ENCODE measurements at regions not wholly inside any gene's neighbourhood (a gene's known extent, or its start where the extent isn't known, plus 50 kb on each side); places are given as distances from the start of the nearest gene placed in this dataset.

- H3K36me3 ChIP-seq (ENCODE audit: insufficient read depth) = no peaks in the 10 kb centered on the region
- no peak for TF ChIP-seq CTCF (conservative IDR thresholded peaks at IDR 0.05; ENCODE audit: low read depth, low read length)
- no peak overlapping the region for H3K9ac ChIP-seq
- H3K79me2 ChIP-seq (ENCODE audit: insufficient read depth, low read depth) = no peaks in the 10 kb centered on the region
- no peak overlapping the region for H2AFZ ChIP-seq (ENCODE audit: low read depth)
- no peaks in the 10 kb centered on the region for H4K20me1 ChIP-seq (ENCODE audit: insufficient read depth)
- no peaks in the 10 kb centered on the region for H3K27me3 ChIP-seq (ENCODE audit: insufficient read depth, low read depth)
- H3K27ac ChIP-seq = no peak overlapping the region
- no peak overlapping the region for H3K4me3 ChIP-seq (IDR thresholded peaks at IDR 0.05; ENCODE audit: insufficient read depth, low read depth, low read length)
- no peaks in the 10 kb centered on the region for H3K4me1 ChIP-seq (ENCODE audit: low read depth, poor library complexity, severe bottlenecking)
- H3K4me2 ChIP-seq = no peak overlapping the region
Observed at GRCh38 chr3:36250191-36250590, 130.1 kb upstream of the STAC start.

GRCh38 chr3:36257158-36257852 is 123.0 kb upstream of the STAC start:
- Histone ChIP-seq H3K79me2 (ENCODE audit: insufficient read depth, low read depth) (no peaks in the 10 kb centered on the region), H3K9ac (no peak overlapping the region), H3K27ac (no peak overlapping the region), H3K4me1 (ENCODE audit: low read depth, poor library complexity, severe bottlenecking) (no peaks in the 10 kb centered on the region), H4K20me1 (ENCODE audit: insufficient read depth) (no peaks in the 10 kb centered on the region), H3K4me3 (IDR thresholded peaks at IDR 0.05; ENCODE audit: insufficient read depth, low read depth, low read length) (no peak overlapping the region), H3K27me3 (ENCODE audit: insufficient read depth, low read depth) (no peaks in the 10 kb centered on the region), H3K4me2 (no peak overlapping the region), H2AFZ (ENCODE audit: low read depth) (no peak overlapping the region), H3K36me3 (ENCODE audit: insufficient read depth) (no peaks in the 10 kb centered on the region)
- no peak for TF ChIP-seq CTCF (conservative IDR thresholded peaks at IDR 0.05; ENCODE audit: low read depth, low read length)

- Histone ChIP-seq H3K9ac (no peak overlapping the region), H3K79me2 (ENCODE audit: insufficient read depth, low read depth) (no peaks in the 10 kb centered on the region), H3K36me3 (ENCODE audit: insufficient read depth) (no peaks in the 10 kb centered on the region), H3K4me2 (no peak overlapping the region), H4K20me1 (ENCODE audit: insufficient read depth) (no peaks in the 10 kb centered on the region), H3K4me1 (ENCODE audit: low read depth, poor library complexity, severe bottlenecking) (no peaks in the 10 kb centered on the region), H3K27ac (no peak overlapping the region), H3K4me3 (IDR thresholded peaks at IDR 0.05; ENCODE audit: insufficient read depth, low read depth, low read length) (no peak overlapping the region), H3K27me3 (ENCODE audit: insufficient read depth, low read depth) (no peaks in the 10 kb centered on the region), H2AFZ (ENCODE audit: low read depth) (no peak overlapping the region)
- no peak for TF ChIP-seq CTCF (conservative IDR thresholded peaks at IDR 0.05; ENCODE audit: low read depth, low read length)
Observed at GRCh38 chr3:36258421-36258820, 121.9 kb upstream of the STAC start.

GRCh38 chr3:36259580-36259979 is 120.7 kb upstream of the STAC start:
- H3K27ac ChIP-seq = no peak overlapping the region
- H3K79me2 ChIP-seq (ENCODE audit: insufficient read depth, low read depth) = no peaks in the 10 kb centered on the region
- H4K20me1 ChIP-seq (ENCODE audit: insufficient read depth) = no peaks in the 10 kb centered on the region
- H3K4me3 ChIP-seq (IDR thresholded peaks at IDR 0.05; ENCODE audit: insufficient read depth, low read depth, low read length) = no peak overlapping the region
- no peak overlapping the region for H3K9ac ChIP-seq
- no peak for TF ChIP-seq CTCF (conservative IDR thresholded peaks at IDR 0.05; ENCODE audit: low read depth, low read length)
- no peak overlapping the region for H3K4me2 ChIP-seq
- no peaks in the 10 kb centered on the region for H3K4me1 ChIP-seq (ENCODE audit: low read depth, poor library complexity, severe bottlenecking)
- H3K36me3 ChIP-seq (ENCODE audit: insufficient read depth) = no peaks in the 10 kb centered on the region
- H3K27me3 ChIP-seq (ENCODE audit: insufficient read depth, low read depth) = no peaks in the 10 kb centered on the region
- H2AFZ ChIP-seq (ENCODE audit: low read depth) = no peak overlapping the region
